ENCODE measurements at regions not wholly inside any gene's neighbourhood (a gene's known extent, or its start where the extent isn't known, plus 50 kb on each side); places are given as distances from the start of the nearest gene placed in this dataset.

DNA sequence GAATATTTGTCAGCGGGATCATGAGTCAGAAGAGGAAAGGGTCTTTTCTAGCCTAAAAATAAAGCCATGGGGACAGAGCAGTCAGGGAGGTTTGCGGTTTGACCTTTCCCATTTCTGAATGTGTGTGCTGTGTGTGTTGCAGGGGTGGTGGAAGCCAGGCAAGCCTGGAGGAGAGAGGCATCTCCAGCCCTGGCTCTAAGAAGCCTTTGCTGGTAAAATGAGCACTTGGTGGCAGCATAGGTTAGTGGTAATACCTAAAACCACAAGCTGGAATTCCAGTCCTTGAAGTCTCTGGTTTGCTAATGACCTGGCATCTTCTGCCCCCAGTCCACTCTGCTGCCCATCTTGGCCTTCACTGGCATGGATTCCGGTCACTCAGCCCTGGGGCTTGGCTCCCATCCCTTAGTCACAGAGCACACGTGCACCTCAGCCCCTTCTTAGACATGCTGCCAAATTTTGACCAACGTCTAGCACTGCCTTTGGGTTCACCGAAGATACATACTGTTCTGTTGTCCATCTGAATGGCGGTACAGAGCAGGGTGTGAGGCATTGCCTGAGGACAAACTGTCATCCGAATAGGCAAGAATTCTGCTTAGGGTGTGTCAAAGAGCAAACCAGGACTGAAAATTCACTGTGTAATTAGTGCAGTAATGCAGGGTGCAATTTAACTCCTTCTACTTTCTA is 52.7 kb downstream of the KCNA5 start:
- Histone ChIP-seq H3K9me2 (replicated peaks; ENCODE audit: insufficient read depth) (no peaks in the 10 kb centered on the region), H3K4me2 (no peak overlapping the region), H3K4me1 (ENCODE audit: insufficient read depth) (no peaks in the 10 kb centered on the region), H2AFZ (no peak overlapping the region), H3K9me3 (ENCODE audit: low read depth) (no peaks in the 10 kb centered on the region), H3K4me3 (no peak overlapping the region), H3K79me2 (no peaks in the 10 kb centered on the region), H3K36me3 (replicated peaks; ENCODE audit: insufficient read depth, low read depth) (no peaks in the 10 kb centered on the region), H4K20me1 (ENCODE audit: insufficient read depth, poor library complexity, severe bottlenecking) (no peaks in the 10 kb centered on the region), H3K27me3 (peaks cover 22% of the 10 kb centered on the region), H3K27ac (no peak overlapping the region)
- DNase-seq (ENCODE audit: low spot score): no peak
- WGBS (ENCODE audit: low lambda C conversion rate, missing lambda C conversion rate): 86% methylated on average over 8 of the region's 8 CpGs
- TF ChIP-seq, protein P1, sequence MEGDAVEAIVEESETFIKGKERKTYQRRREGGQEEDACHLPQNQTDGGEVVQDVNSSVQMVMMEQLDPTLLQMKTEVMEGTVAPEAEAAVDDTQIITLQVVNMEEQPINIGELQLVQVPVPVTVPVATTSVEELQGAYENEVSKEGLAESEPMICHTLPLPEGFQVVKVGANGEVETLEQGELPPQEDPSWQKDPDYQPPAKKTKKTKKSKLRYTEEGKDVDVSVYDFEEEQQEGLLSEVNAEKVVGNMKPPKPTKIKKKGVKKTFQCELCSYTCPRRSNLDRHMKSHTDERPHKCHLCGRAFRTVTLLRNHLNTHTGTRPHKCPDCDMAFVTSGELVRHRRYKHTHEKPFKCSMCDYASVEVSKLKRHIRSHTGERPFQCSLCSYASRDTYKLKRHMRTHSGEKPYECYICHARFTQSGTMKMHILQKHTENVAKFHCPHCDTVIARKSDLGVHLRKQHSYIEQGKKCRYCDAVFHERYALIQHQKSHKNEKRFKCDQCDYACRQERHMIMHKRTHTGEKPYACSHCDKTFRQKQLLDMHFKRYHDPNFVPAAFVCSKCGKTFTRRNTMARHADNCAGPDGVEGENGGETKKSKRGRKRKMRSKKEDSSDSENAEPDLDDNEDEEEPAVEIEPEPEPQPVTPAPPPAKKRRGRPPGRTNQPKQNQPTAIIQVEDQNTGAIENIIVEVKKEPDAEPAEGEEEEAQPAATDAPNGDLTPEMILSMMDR (IDR thresholded peaks at IDR 0.05; ENCODE audit: poor library complexity): peak; percentile 22
- TF ChIP-seq EZH2phosphoT487 (IDR thresholded peaks at IDR 0.05; ENCODE audit: low read depth, severe bottlenecking, unreplicated experiment): no peak
- no peak for TF ChIP-seq EZH2 (IDR thresholded peaks at IDR 0.05; ENCODE audit: borderline replicate concordance)

DNA sequence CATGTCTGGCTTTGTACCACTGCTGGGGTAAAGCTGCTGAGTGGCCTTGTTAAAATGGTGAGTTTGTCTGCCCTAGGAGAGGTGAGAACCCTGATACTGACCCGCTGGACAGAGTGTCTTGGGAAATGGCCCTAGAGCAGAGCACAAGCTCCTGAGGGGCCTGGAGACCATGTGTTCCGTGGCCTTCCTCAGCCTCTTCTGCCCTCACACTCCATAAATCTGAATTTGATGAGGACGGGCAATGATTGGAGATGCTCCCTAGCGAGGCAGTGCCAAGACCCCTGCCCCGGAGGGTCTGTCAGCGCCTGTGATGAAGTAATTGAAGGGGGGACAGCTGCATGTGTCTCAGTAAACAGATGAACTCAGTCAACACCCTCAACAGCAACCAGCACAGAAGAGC is 54.1 kb downstream of the KCNA5 start:
- peaks cover 22% of the 10 kb centered on the region for H3K27me3 ChIP-seq
- H3K9me3 ChIP-seq (ENCODE audit: low read depth): no peaks in the 10 kb centered on the region
- no peaks in the 10 kb centered on the region for H3K4me1 ChIP-seq (ENCODE audit: insufficient read depth)
- no peak overlapping the region for H3K27ac ChIP-seq
- H4K20me1 ChIP-seq (ENCODE audit: insufficient read depth, poor library complexity, severe bottlenecking): no peaks in the 10 kb centered on the region
- H3K4me3 ChIP-seq: no peak overlapping the region
- no peak for DNase-seq (ENCODE audit: low spot score)
- no peaks in the 10 kb centered on the region for H3K9me2 ChIP-seq (replicated peaks; ENCODE audit: insufficient read depth)
- H3K79me2 ChIP-seq: no peaks in the 10 kb centered on the region
- WGBS (ENCODE audit: low lambda C conversion rate, missing lambda C conversion rate): 88% methylated on average over 6 of the region's 6 CpGs
- H3K4me2 ChIP-seq: no peak overlapping the region
- no peak overlapping the region for H2AFZ ChIP-seq
- TF ChIP-seq, protein P1 (IDR thresholded peaks at IDR 0.05; ENCODE audit: poor library complexity): no peak
- TF ChIP-seq EZH2 (IDR thresholded peaks at IDR 0.05; ENCODE audit: borderline replicate concordance): no peak
- TF ChIP-seq EZH2phosphoT487 (IDR thresholded peaks at IDR 0.05; ENCODE audit: low read depth, severe bottlenecking, unreplicated experiment): no peak
- no peaks in the 10 kb centered on the region for H3K36me3 ChIP-seq (replicated peaks; ENCODE audit: insufficient read depth, low read depth)

GRCh38 chr12:5099136-5099535 is 55.5 kb downstream of the KCNA5 start:
- H3K9me3 ChIP-seq (ENCODE audit: low read depth): no peaks in the 10 kb centered on the region
- no peak overlapping the region for H3K4me3 ChIP-seq
- no peak for DNase-seq (ENCODE audit: low spot score)
- H3K36me3 ChIP-seq (replicated peaks; ENCODE audit: insufficient read depth, low read depth): no peaks in the 10 kb centered on the region
- H3K27me3 ChIP-seq: peaks cover 17% of the 10 kb centered on the region
- H3K79me2 ChIP-seq: no peaks in the 10 kb centered on the region
- no peak overlapping the region for H3K4me2 ChIP-seq
- TF ChIP-seq EZH2 (IDR thresholded peaks at IDR 0.05; ENCODE audit: borderline replicate concordance) (no peak), EZH2phosphoT487 (IDR thresholded peaks at IDR 0.05; ENCODE audit: low read depth, severe bottlenecking, unreplicated experiment) (no peak)
- TF ChIP-seq, protein P1 (IDR thresholded peaks at IDR 0.05; ENCODE audit: poor library complexity): no peak
- no peak overlapping the region for H2AFZ ChIP-seq
- peaks cover 2% of the 10 kb centered on the region for H3K4me1 ChIP-seq (ENCODE audit: insufficient read depth)
- 97% methylated on average over 13 of the region's 13 CpGs for WGBS (ENCODE audit: low lambda C conversion rate, missing lambda C conversion rate)
- H3K27ac ChIP-seq: no peak overlapping the region
- H4K20me1 ChIP-seq (ENCODE audit: insufficient read depth, poor library complexity, severe bottlenecking): no peaks in the 10 kb centered on the region
- no peaks in the 10 kb centered on the region for H3K9me2 ChIP-seq (replicated peaks; ENCODE audit: insufficient read depth)
